ENCODE measurements at regions not wholly inside any gene's neighbourhood (a gene's known extent, or its start where the extent isn't known, plus 50 kb on each side); places are given as distances from the start of the nearest gene placed in this dataset.

DNA sequence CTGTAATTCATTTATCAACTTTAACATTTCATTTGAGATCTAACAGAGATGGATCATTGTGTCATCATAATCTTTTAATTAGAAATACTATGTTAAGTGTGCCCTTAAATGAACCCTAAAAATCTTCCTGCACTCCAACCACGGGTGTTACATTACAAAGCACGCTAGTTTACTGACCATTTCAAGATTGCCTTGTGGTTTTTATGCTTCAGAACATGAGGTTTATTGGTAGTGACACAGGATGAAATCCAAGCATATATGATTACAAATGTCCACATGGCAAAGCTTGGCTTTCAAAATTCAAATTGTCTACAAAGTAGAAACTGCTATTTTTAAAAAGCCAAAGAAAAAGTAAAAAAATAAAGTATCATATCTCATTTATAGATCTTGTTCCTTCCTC, 190.4 kb upstream of the USP25 start:
- FAIRE-seq = no peak
- CTCF ChIA-PET (ENCODE audit: low intra/inter-chr PET ratio, low total read pairs) = no interaction called here
- in situ Hi-C loops (cut with HindIII; ENCODE audit: extremely low pct_ligation_motif_present, low pct_unique_long_range_greater_than_20kb) = no loop called here
- 2% methylated on average over 2 of the region's 2 CpGs for WGBS (ENCODE audit: low lambda C conversion rate)
- no peaks in the 10 kb centered on the region for H3K9me3 ChIP-seq (ENCODE audit: low read length)
- no peaks in the 10 kb centered on the region; a peak in 1 of 5 replicates for H3K27me3 ChIP-seq (ENCODE audit: control insufficient read depth in 1 of 2, insufficient read depth in 2 of 2, low read length in 2 of 2)
- TF ChIP-seq ZNF652 (CRISPR knock-in tag; IDR thresholded peaks at IDR 0.05; ENCODE audit: borderline replicate concordance, low read depth) (no peak), DMAP1 (CRISPR knock-in tag; IDR thresholded peaks at IDR 0.05) (no peak), ZBTB21 (CRISPR knock-in tag; IDR thresholded peaks at IDR 0.05) (no peak), TEAD2 (CRISPR knock-in tag; IDR thresholded peaks at IDR 0.05) (no peak), NR3C1 (CRISPR knock-in tag; IDR thresholded peaks at IDR 0.05) (no peak), SIX1 (CRISPR knock-in tag; IDR thresholded peaks at IDR 0.05; ENCODE audit: borderline replicate concordance) (no peak), ZNF10 (CRISPR knock-in tag; IDR thresholded peaks at IDR 0.05; ENCODE audit: borderline replicate concordance, low read depth) (no peak), GZF1 (CRISPR knock-in tag; IDR thresholded peaks at IDR 0.05) (no peak), NAIF1 (CRISPR knock-in tag; IDR thresholded peaks at IDR 0.05; ENCODE audit: borderline replicate concordance) (no peak)
- no peak for ATAC-seq
- no peaks in the 10 kb centered on the region for H4K20me1 ChIP-seq (ENCODE audit: insufficient read depth, low read length)
- no peaks in the 10 kb centered on the region for H3K36me3 ChIP-seq (replicated peaks in 1 of 2; ENCODE audit: control insufficient read depth in 1 of 2, insufficient read depth in 2 of 2, low read length in 2 of 2)
- no peak overlapping the region for H3K4me3 ChIP-seq (replicated peaks in 1 of 3; ENCODE audit: insufficient read depth in 1 of 3, low read depth in 2 of 3, low read length in 3 of 3)
- H3K79me2 ChIP-seq (ENCODE audit: insufficient read depth, low read length) = no peaks in the 10 kb centered on the region
- no peak for DNase-seq (ENCODE audit: low spot score)
- POLR2A ChIA-PET = no interaction called here
- no peak overlapping the region for H3K9ac ChIP-seq (ENCODE audit: insufficient read depth, low read depth, low read length)
- intact Hi-C loops (cut with micrococcal nuclease; ENCODE audit: unreplicated experiment) = no loop called here
- no peak overlapping the region for H2AFZ ChIP-seq (ENCODE audit: low read length)
- no peak overlapping the region for H3K27ac ChIP-seq (ENCODE audit: extremely low read length, insufficient read depth, low read length)
- no peak overlapping the region for H3K4me2 ChIP-seq (ENCODE audit: low read depth, low read length)
- no TSS peak for BruUV-seq (replicated peaks)
- H3K4me1 ChIP-seq (ENCODE audit: insufficient read depth, low read length) = peaks cover 6% of the 10 kb centered on the region; the same call in 1 of the 2 replicates

DNA sequence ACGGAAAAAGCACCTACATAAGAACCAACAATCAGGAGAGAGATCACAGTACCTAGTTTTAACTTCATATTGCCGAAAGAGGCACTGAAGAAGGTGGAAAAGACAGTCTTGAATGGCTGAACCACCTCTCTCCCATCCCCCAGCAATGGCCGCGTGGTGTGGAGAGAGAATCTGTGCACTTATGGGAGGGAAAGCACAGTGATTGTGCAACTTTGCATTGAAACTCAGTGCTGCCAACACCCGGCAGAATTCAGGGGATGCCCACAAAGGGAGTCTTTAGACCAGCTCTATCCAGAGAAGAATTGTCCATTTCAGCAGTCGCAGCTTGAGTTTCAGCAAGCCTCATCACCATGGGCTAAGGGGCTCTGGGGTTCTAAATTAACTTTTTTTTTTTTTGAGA, 186.3 kb upstream of the USP25 start:
- H3K4me3 ChIP-seq (replicated peaks in 1 of 3; ENCODE audit: insufficient read depth in 1 of 3, low read depth in 2 of 3, low read length in 3 of 3) = no peak overlapping the region
- H3K4me2 ChIP-seq (ENCODE audit: low read depth, low read length) = no peak overlapping the region
- BruUV-seq (replicated peaks) = no TSS peak
- no peaks in the 10 kb centered on the region for H3K36me3 ChIP-seq (replicated peaks in 1 of 2; ENCODE audit: control insufficient read depth in 1 of 2, insufficient read depth in 2 of 2, low read length in 2 of 2)
- peak; percentile 94 for ATAC-seq
- 10% methylated on average over 6 of the region's 6 CpGs for WGBS (ENCODE audit: low lambda C conversion rate)
- FAIRE-seq = peak; percentile 15
- H3K27me3 ChIP-seq (ENCODE audit: control insufficient read depth in 1 of 2, insufficient read depth in 2 of 2, low read length in 2 of 2) = no peaks in the 10 kb centered on the region
- in situ Hi-C loops (cut with HindIII; ENCODE audit: extremely low pct_ligation_motif_present, low pct_unique_long_range_greater_than_20kb) (no loop called here), intact Hi-C loops (cut with micrococcal nuclease; ENCODE audit: unreplicated experiment) (no loop called here)
- peaks cover 6% of the 10 kb centered on the region; the same call in 1 of the 2 replicates for H3K4me1 ChIP-seq (ENCODE audit: insufficient read depth, low read length)
- no peak overlapping the region for H3K27ac ChIP-seq (ENCODE audit: extremely low read length, insufficient read depth, low read length)
- H2AFZ ChIP-seq (ENCODE audit: low read length) = no peak overlapping the region
- POLR2A ChIA-PET = no interaction called here
- peak; percentile 48 for DNase-seq (ENCODE audit: low spot score)
- CTCF ChIA-PET (ENCODE audit: low intra/inter-chr PET ratio, low total read pairs) = no interaction called here
- H4K20me1 ChIP-seq (ENCODE audit: insufficient read depth, low read length) = no peaks in the 10 kb centered on the region
- H3K79me2 ChIP-seq (ENCODE audit: insufficient read depth, low read length) = no peaks in the 10 kb centered on the region
- no peak overlapping the region for H3K9ac ChIP-seq (ENCODE audit: insufficient read depth, low read depth, low read length)
- H3K9me3 ChIP-seq (ENCODE audit: low read length) = no peaks in the 10 kb centered on the region
- peak; percentile 35; the same call in 1 of the 2 replicates for TF ChIP-seq SALL1 (CRISPR knock-in tag; IDR thresholded peaks at IDR 0.05)
- TF ChIP-seq STAG1 (CRISPR knock-in tag; IDR thresholded peaks at IDR 0.05) = peak; percentile 39
- no peak for TF ChIP-seq DR1 (CRISPR knock-in tag; IDR thresholded peaks at IDR 0.05)
- TF ChIP-seq HOXA3 (CRISPR knock-in tag; IDR thresholded peaks at IDR 0.05) = peak; percentile 30; the same call in 1 of the 2 replicates
- TF ChIP-seq CTCF (CRISPR knock-in tag; IDR thresholded peaks at IDR 0.05) = peak; percentile 39
- peak; percentile 81 for TF ChIP-seq ZMYM4 (CRISPR knock-in tag; IDR thresholded peaks at IDR 0.05)
- TF ChIP-seq TFDP1 (CRISPR knock-in tag; IDR thresholded peaks at IDR 0.05; ENCODE audit: borderline replicate concordance) = peak; percentile 73; the same call in 1 of the 2 replicates
- TF ChIP-seq HNF4A (CRISPR knock-in tag; IDR thresholded peaks at IDR 0.05) = peak; percentile 23; the same call in 1 of the 2 replicates
- TF ChIP-seq CEBPG (CRISPR knock-in tag; IDR thresholded peaks at IDR 0.05) = peak; percentile 94
- TF ChIP-seq ZNF331 (CRISPR knock-in tag; IDR thresholded peaks at IDR 0.05) = peak; percentile 23; the same call in 1 of the 2 replicates
